DND-41 (cell line): ENCODE measurements at regions not wholly inside any gene's neighbourhood (a gene's known extent, or its start where the extent isn't known, plus 50 kb on each side); places are given as distances from the start of the nearest gene placed in this dataset.

Experiments used
- ATAC-seq: fragments of 200-7000 bp; cut with Tn5 transposase; 3 replicates; pipeline ENCODE4 v1.9.1; 2021; ENCODE audit warnings: low read depth; ENCODE audit not compliant: insufficient read depth
- DNase-seq: peaks from one replicate; pipeline ENCODE4 v3.0.0-alpha.2; 2020
- H2AFZ ChIP-seq: 2 replicates; pipeline ENCODE4 v1.6.0; 2012; ENCODE audit warnings: low read depth, low read length
- H3K27ac ChIP-seq: 2 replicates; pipeline ENCODE4 v1.5.1; 2012; ENCODE audit warnings: low read length, inconsistent platforms
- H3K27me3 ChIP-seq: fragments of 200-600 bp; sonication (generic); 2 replicates; pipeline ENCODE4 v1.6.0; 2012; ENCODE audit warnings: low read length, mild to moderate bottlenecking, inconsistent platforms; ENCODE audit not compliant: insufficient read depth, poor library complexity
- H3K36me3 ChIP-seq: 2 replicates; pipeline ENCODE4 v1.5.1; 2012; ENCODE audit warnings: low read length, inconsistent platforms; ENCODE audit not compliant: insufficient read depth
- H3K4me1 ChIP-seq: 2 replicates; pipeline ENCODE4 v1.5.1; 2012; ENCODE audit warnings: mild to moderate bottlenecking, low read length; ENCODE audit not compliant: insufficient read depth
- H3K4me2 ChIP-seq: 2 replicates; pipeline ENCODE4 v1.6.0; 2012; ENCODE audit warnings: mild to moderate bottlenecking, moderate library complexity, low read length, inconsistent platforms; ENCODE audit not compliant: insufficient read depth
- H3K4me3 ChIP-seq, 2 experiments: fragments of 200-600 bp in 1 of 2; shearing (Covaris generic) in 1 of 2; 2 replicates each; pipeline ENCODE4 v1.5.1; 2012 to 2016; ENCODE audit warnings: inconsistent platforms in 2 of 2, low read length in 2 of 2, mild to moderate bottlenecking in 2 of 2, low read depth in 1 of 2, moderate library complexity in 1 of 2
- H3K79me2 ChIP-seq: 2 replicates; pipeline ENCODE4 v1.6.0; 2012; ENCODE audit warnings: low read length, inconsistent platforms; ENCODE audit not compliant: insufficient read depth
- H3K9ac ChIP-seq: 2 replicates; pipeline ENCODE4 v1.6.0; 2012; ENCODE audit warnings: low read depth, mild to moderate bottlenecking, inconsistent platforms, low read length, moderate library complexity
- H3K9me3 ChIP-seq: 2 replicates; pipeline ENCODE4 v1.5.1; 2012; ENCODE audit warnings: low read length, moderate library complexity, mild to moderate bottlenecking, inconsistent platforms; ENCODE audit not compliant: insufficient read depth, severe bottlenecking
- H4K20me1 ChIP-seq: 2 replicates; pipeline ENCODE4 v1.6.0; 2012; ENCODE audit warnings: low read length; ENCODE audit not compliant: insufficient read depth
- CTCF ChIP-seq: IDR thresholded peaks from 2 replicates; pipeline ENCODE4 v1.5.1; 2012; ENCODE audit warnings: borderline replicate concordance, low read length, moderate library complexity, mild to moderate bottlenecking; ENCODE audit not compliant: poor library complexity, severe bottlenecking; ENCODE audit errors: extremely low read depth
- EZH2 ChIP-seq: IDR thresholded peaks from 3 replicates; pipeline ENCODE4 v1.6.1; 2012; ENCODE audit warnings: borderline replicate concordance, low read depth, mild to moderate bottlenecking, moderate library complexity, low read length, inconsistent platforms; ENCODE audit not compliant: severe bottlenecking

GRCh38 chr4:13829457-13829856, 201.9 kb upstream of the BOD1L1 start:
- H3K27ac ChIP-seq: no peak overlapping the region
- no peaks in the 10 kb centered on the region for H3K4me1 ChIP-seq
- H3K79me2 ChIP-seq: no peaks in the 10 kb centered on the region
- no peak overlapping the region for H3K4me3 ChIP-seq
- no peaks in the 10 kb centered on the region for H3K36me3 ChIP-seq
- TF ChIP-seq CTCF (no peak), EZH2 (no peak)
- H2AFZ ChIP-seq: no peak overlapping the region
- DNase-seq (no peak), ATAC-seq (no peak)
- H3K9ac ChIP-seq: no peak overlapping the region
- no peaks in the 10 kb centered on the region for H3K27me3 ChIP-seq
- no peak overlapping the region for H3K4me2 ChIP-seq
- no peaks in the 10 kb centered on the region for H4K20me1 ChIP-seq
- H3K9me3 ChIP-seq: peaks cover 2% of the 10 kb centered on the region

GRCh38 chr4:13830449-13830848, 202.9 kb upstream of the BOD1L1 start:
- ATAC-seq (no peak), DNase-seq (no peak)
- Histone ChIP-seq H3K27ac (no peak overlapping the region), H3K79me2 (no peaks in the 10 kb centered on the region), H3K4me1 (no peaks in the 10 kb centered on the region), H2AFZ (no peak overlapping the region), H3K4me3 (no peak overlapping the region), H3K27me3 (no peaks in the 10 kb centered on the region), H4K20me1 (no peaks in the 10 kb centered on the region), H3K36me3 (no peaks in the 10 kb centered on the region), H3K4me2 (no peak overlapping the region), H3K9me3 (no peaks in the 10 kb centered on the region), H3K9ac (no peak overlapping the region)
- TF ChIP-seq EZH2 (no peak), CTCF (no peak)

- Histone ChIP-seq H3K79me2 (no peaks in the 10 kb centered on the region), H3K4me1 (no peaks in the 10 kb centered on the region), H4K20me1 (no peaks in the 10 kb centered on the region), H3K4me2 (no peak overlapping the region), H3K4me3 (no peak overlapping the region), H2AFZ (no peak overlapping the region), H3K9ac (no peak overlapping the region), H3K36me3 (no peaks in the 10 kb centered on the region), H3K27ac (no peak overlapping the region), H3K9me3 (no peaks in the 10 kb centered on the region), H3K27me3 (no peaks in the 10 kb centered on the region)
- DNase-seq (no peak), ATAC-seq (no peak)
- TF ChIP-seq EZH2 (no peak), CTCF (no peak)
Observed at GRCh38 chr4:13833171-13833804, 205.8 kb upstream of the BOD1L1 start.
